DOHH2 (cell line): ENCODE measurements at regions not wholly inside any gene's neighbourhood (a gene's known extent, or its start where the extent isn't known, plus 50 kb on each side); places are given as distances from the start of the nearest gene placed in this dataset.
"Not testable (repeated sequence)": the region's sequence is repeated elsewhere in the genome, so short reads cannot be mapped to it uniquely, and the experiment has no call there.

Source experiments
- H3F3A ChIP-seq: fragments of 200-600 bp; sonication (generic), shearing (Covaris generic); 2 replicates; pipeline ENCODE4 v1.6.0; 2016; ENCODE audit warnings: antibody characterized with exemption, mild to moderate bottlenecking; ENCODE audit not compliant: control insufficient read depth, insufficient read depth
- H3K27ac ChIP-seq: fragments of 200-600 bp; sonication (generic); 2 replicates; pipeline ENCODE4 v1.5.1; 2014; ENCODE audit warnings: low read depth, mild to moderate bottlenecking, low read length, moderate library complexity
- H3K27me3 ChIP-seq: fragments of 200-600 bp; sonication (generic); 2 replicates; pipeline ENCODE4 v1.6.1; 2014; ENCODE audit warnings: mild to moderate bottlenecking, low read length, mixed read lengths; ENCODE audit not compliant: control insufficient read depth
- H3K36me3 ChIP-seq: fragments of 200-600 bp; sonication (generic); 2 replicates; pipeline ENCODE4 v1.6.1; 2014; ENCODE audit warnings: mild to moderate bottlenecking, low read length, moderate library complexity, mixed read lengths; ENCODE audit not compliant: control insufficient read depth
- H3K4me1 ChIP-seq: fragments of 200-600 bp; sonication (generic); 2 replicates; pipeline ENCODE4 v1.6.1; 2014; ENCODE audit warnings: mild to moderate bottlenecking, low read length, mixed read lengths; ENCODE audit not compliant: control insufficient read depth
- H3K4me2 ChIP-seq: fragments of 200-600 bp; sonication (generic); 2 replicates; pipeline ENCODE4 v1.6.0; 2014; ENCODE audit warnings: mild to moderate bottlenecking, low read length, moderate library complexity
- H3K4me3 ChIP-seq: fragments of 200-600 bp; sonication (generic); 2 replicates; pipeline ENCODE4 v1.5.1; 2014; ENCODE audit warnings: mild to moderate bottlenecking, low read length, mixed read lengths
- H3K79me2 ChIP-seq: fragments of 200-600 bp; sonication (generic); 2 replicates; pipeline ENCODE4 v1.6.1; 2014; ENCODE audit warnings: mild to moderate bottlenecking, low read length, mixed read lengths; ENCODE audit not compliant: control insufficient read depth
- H3K9me2 ChIP-seq: fragments of 200-600 bp; sonication (generic); replicated peaks from 2 replicates; pipeline ENCODE4 v1.6.1; 2014; ENCODE audit warnings: mild to moderate bottlenecking, low read length, mixed read lengths; ENCODE audit not compliant: control insufficient read depth
- H3K9me3 ChIP-seq: fragments of 200-600 bp; sonication (generic); 2 replicates; pipeline ENCODE4 v1.6.1; 2014; ENCODE audit warnings: antibody characterized with exemption, low read length, mixed read lengths; ENCODE audit not compliant: control insufficient read depth, insufficient read depth
- H4K20me1 ChIP-seq: fragments of 200-600 bp; sonication (generic); 2 replicates; pipeline ENCODE4 v1.6.0; 2014; ENCODE audit warnings: low read depth, mild to moderate bottlenecking, antibody characterized with exemption, low read length, moderate library complexity; ENCODE audit not compliant: control insufficient read depth, insufficient read depth
- EZH2phosphoT487 ChIP-seq: fragments of 200-600 bp; sonication (generic); IDR thresholded peaks from 2 replicates; pipeline ENCODE4 v1.6.1; 2017; ENCODE audit warnings: borderline replicate concordance, mild to moderate bottlenecking, antibody characterized with exemption, low read length, moderate library complexity, mixed read lengths
- TF ChIP-seq, protein P1 (sequence below): fragments of 200-600 bp; sonication (generic); IDR thresholded peaks from one replicate; pipeline ENCODE4 v1.5.1; 2014; ENCODE audit warnings: antibody characterized with exemption, mild to moderate bottlenecking, low read depth, low read length; ENCODE audit not compliant: poor library complexity, severe bottlenecking

DNA sequence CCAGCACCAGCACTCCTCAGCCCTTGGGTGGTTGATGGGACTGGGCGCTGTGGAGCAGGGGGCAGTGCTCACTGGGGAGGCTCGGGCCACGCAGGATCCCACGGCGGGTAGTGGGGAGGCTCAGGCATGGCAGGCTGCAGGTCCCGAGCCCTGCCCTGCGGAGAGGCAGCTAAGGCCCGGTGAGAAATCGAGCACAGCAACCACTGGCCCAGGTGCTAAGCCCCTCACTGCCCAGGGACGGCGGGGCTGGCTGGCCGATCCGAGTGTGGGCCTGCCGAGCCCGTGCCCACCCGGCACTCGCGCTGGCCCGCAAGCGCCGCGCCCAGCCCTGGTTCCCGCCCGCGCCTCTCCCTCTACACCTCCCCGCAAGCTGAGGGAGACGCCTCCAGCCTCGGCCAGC lies 56.0 kb upstream of the ZNF195 start:
- H3K9me3 ChIP-seq: no peaks in the 10 kb centered on the region
- no peak overlapping the region for H3K4me3 ChIP-seq
- H4K20me1 ChIP-seq: no peaks in the 10 kb centered on the region
- H3K9me2 ChIP-seq: no peaks in the 10 kb centered on the region
- no peaks in the 10 kb centered on the region for H3K36me3 ChIP-seq
- H3K4me1 ChIP-seq: no peaks in the 10 kb centered on the region
- H3F3A ChIP-seq: no peaks in the 10 kb centered on the region
- no peak for TF ChIP-seq EZH2phosphoT487
- TF ChIP-seq, protein P1, sequence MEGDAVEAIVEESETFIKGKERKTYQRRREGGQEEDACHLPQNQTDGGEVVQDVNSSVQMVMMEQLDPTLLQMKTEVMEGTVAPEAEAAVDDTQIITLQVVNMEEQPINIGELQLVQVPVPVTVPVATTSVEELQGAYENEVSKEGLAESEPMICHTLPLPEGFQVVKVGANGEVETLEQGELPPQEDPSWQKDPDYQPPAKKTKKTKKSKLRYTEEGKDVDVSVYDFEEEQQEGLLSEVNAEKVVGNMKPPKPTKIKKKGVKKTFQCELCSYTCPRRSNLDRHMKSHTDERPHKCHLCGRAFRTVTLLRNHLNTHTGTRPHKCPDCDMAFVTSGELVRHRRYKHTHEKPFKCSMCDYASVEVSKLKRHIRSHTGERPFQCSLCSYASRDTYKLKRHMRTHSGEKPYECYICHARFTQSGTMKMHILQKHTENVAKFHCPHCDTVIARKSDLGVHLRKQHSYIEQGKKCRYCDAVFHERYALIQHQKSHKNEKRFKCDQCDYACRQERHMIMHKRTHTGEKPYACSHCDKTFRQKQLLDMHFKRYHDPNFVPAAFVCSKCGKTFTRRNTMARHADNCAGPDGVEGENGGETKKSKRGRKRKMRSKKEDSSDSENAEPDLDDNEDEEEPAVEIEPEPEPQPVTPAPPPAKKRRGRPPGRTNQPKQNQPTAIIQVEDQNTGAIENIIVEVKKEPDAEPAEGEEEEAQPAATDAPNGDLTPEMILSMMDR: no peak
- no peaks in the 10 kb centered on the region for H3K79me2 ChIP-seq
- H3K27ac ChIP-seq: no peak overlapping the region
- H3K4me2 ChIP-seq: no peak overlapping the region
- no peaks in the 10 kb centered on the region for H3K27me3 ChIP-seq

DNA sequence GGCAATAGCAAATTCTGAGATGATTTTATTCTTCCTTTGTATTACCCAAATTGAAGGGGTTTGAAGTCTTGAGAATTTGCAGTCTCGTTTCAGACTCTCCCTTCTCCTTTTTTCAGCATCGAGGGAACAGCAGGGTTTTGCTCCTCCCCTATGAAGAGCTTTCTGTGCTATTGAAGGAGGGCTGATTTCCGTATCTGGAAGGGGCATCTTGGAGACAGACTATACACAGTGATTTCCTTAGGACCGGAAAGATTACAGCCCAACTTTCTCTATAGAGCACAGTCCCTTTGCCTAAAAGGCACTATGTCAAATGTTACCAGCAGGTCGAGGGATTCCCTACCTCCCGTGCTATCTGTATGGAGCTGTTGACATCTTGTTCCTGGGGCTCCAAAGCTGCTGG lies 50.2 kb upstream of the ZNF195 start:
- not testable (repeated sequence) for H3K4me1 ChIP-seq, H3K27me3 ChIP-seq, H3K4me2 ChIP-seq, H3K4me3 ChIP-seq, H3K79me2 ChIP-seq, H3F3A ChIP-seq, H3K9me3 ChIP-seq, H4K20me1 ChIP-seq, H3K9me2 ChIP-seq, H3K27ac ChIP-seq, H3K36me3 ChIP-seq
